ENCODE measurements at regions not wholly inside any gene's neighbourhood (a gene's known extent, or its start where the extent isn't known, plus 50 kb on each side); places are given as distances from the start of the nearest gene placed in this dataset.

DNA sequence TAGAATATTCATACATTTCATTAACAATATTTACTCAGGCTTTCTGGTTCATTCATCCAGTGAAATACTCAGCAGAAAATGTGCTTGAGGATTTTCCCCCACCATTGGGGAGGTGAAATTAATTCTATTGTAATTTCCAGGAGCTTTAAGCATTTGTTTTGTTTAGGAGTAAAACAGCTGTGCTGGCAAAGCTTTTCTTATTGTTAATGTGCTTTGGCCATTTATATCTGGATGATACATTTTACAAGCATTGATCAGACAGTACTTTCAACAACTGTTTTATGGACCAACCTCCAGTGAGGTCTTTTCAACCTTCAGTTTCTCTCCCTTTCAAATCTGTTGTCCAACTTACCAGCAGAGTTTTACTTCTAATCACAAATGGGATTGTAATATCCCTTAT, 672.4 kb downstream of the CDH11 start:
- intact Hi-C loops (cut with DNase I), result no loop called here
- DNase-seq (ENCODE audit: low spot score) (no peak), ATAC-seq (no peak)

DNA sequence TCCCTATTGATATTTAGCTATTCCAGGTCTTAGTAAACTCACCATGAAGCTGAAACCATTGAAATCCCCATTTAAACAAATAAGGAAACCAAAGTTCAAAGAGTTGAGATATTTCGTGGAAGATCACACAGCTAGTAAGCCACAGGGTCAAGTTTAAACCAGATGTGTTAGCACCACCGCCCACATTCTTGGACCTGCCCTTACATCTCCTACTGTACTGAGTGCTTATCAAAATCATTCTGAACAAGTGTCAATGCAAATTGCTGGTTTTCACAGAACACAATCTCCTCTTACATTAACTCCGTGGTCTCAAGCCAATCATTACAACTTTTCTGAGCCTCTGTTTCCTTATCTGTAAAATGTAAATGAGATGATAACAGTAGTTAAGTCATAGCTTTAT, 676.2 kb downstream of the CDH11 start:
- intact Hi-C loops (cut with DNase I), result no loop called here
- DNase-seq (ENCODE audit: low spot score) (no peak), ATAC-seq (no peak)

DNA sequence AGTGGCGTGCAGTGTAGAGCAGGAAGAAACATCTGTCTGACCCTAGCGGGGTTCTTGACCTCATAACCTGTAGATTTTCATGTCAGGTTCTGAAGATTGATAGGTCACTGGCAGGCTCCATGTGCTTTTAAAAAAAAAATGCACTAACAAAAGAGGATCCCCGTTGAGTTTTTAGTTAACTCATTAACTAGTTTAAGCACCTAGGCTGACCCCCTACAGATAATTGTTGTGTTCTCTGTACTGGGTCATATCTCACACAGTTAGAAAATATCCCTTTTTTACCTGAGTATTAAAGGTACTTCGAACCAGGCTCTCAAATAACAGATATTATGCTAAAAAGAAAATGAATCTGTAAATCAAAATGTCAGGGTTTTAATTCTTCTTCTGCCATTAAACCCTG, 676.6 kb downstream of the CDH11 start:
- no peak for DNase-seq (ENCODE audit: low spot score)
- ATAC-seq, result no peak
- intact Hi-C loops (cut with DNase I), result no loop called here

DNA sequence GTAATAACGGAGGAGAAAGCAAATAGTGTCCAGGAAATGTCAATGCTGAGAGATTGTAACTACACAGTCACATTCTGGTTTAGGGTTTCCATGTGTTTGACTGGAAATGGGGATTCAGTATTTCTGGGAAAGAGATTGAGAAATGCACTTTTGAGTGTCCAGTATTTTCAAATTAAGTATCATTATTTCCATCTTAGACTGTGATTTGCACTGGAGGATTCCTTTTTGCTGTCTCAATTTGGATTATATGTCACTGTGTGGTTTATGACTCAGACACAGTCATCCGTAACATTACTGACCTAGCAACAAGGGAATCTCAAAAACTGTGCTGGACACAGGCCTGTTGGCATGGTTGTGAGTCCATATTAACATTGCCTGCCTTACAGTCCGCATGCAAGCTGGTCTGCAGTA, 681.4 kb downstream of the CDH11 start:
- ATAC-seq (peak; percentile 92), DNase-seq (ENCODE audit: low spot score) (no peak)
- intact Hi-C loops (cut with DNase I), result no loop called here

DNA sequence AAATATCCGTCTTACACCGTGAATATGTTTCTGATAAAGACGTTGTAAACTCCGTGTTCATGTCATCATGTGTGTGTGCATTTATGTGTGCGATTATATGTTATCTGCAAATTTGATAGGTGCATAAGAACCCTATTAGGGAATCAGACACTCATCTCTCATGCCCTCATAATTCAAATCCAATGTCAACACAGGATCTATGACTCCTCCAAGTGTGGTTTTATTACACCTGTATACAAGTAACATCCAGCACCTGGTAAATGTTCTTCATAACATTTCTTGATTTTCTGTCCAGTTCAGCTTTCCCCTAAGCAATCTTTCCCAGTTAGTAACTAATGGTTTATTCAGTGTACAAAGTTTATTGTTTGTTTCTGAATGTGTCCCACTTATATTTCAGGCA, 681.9 kb downstream of the CDH11 start:
- intact Hi-C loops (cut with DNase I), result no loop called here
- no peak for ATAC-seq
- no peak for DNase-seq (ENCODE audit: low spot score)

DNA sequence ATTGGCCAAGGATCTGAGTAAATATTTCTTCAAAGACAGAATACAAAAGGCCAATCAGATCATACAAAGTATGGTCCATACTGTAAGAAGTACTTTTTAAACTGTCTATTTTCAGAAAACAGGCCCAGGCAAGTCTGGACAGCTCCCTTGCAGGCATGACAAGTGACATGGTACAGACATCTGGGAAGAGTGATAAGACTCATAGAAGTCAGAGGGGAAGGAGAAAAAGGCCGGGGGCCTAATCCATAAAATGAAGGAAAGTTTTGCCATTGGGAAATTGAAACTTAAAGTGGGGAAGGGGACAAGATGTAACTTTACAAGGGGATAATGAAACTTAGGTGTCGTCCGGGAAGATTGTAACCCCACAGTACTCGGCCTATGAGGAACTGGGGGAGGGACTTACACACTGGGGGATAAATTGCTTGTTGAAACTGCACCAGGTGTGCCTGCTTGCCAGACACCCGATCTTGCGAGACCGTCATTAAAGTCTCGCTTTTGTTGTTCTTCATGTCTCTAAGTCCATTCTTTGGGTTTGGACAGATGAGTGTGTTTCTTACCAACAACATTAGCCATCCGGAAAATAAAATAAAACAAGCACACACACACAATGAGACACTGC, 684.0 kb downstream of the CDH11 start:
- intact Hi-C loops (cut with DNase I), result no loop called here
- DNase-seq (ENCODE audit: low spot score) (no peak), ATAC-seq (no peak)

DNA sequence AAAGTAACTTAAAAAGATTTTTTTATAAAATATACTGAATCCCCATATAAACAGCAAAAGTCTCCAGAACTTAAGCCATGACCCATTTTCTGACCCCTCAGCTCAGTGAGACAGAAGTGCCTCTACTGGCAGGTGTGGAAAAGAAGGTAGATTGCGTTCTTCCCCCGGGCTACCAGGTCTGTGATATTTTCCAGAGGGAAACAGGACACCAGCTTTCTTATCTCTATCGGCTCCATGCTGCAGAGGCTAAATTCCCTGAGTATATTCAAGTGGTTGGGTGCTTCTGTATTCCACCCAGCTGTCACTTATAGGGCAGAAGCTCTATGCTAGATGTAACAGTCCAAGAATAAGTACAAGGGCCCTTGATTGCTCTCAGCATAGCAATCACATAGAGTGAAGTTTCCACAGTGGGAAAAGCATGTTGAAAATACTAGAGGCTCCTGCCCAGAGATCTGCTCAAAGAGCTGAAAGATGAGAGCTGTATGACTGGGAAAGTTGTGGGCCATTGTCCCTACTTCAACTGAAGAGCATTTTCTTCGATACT, 687.3 kb downstream of the CDH11 start:
- no peak for ATAC-seq
- intact Hi-C loops (cut with DNase I), result no loop called here
- no peak for DNase-seq (ENCODE audit: low spot score)

DNA sequence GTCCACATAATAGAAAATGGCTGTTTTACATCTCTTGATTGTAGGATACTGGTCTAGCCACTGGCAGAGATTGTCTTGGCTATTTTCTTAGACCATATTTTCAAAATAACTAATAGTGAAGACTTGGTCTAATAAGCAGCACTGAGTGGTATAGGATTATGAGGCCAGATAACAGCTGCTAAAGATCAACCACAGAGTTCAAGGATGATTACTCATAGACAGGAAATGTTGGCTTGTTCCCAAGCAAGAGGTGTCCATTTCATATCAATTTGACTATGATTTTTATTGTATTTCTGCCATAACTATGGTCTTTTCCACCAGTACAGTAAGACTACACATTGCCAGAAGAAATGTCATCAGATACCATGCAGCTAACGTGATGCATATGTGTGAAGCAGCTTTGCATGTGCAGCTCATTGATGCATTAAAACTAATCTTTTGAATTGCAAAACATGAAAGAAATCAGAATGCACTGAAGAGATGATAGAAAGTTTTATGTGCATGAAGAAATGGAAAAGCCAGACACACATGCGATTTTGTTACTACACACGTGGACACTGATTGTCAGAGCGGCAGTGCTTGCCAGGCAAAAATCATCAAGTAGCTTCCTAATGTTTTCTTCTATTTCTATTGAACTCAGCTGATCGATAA, 693.3 kb downstream of the CDH11 start:
- DNase-seq (ENCODE audit: low spot score) (no peak), ATAC-seq (no peak)
- intact Hi-C loops (cut with DNase I), result no loop called here

DNA sequence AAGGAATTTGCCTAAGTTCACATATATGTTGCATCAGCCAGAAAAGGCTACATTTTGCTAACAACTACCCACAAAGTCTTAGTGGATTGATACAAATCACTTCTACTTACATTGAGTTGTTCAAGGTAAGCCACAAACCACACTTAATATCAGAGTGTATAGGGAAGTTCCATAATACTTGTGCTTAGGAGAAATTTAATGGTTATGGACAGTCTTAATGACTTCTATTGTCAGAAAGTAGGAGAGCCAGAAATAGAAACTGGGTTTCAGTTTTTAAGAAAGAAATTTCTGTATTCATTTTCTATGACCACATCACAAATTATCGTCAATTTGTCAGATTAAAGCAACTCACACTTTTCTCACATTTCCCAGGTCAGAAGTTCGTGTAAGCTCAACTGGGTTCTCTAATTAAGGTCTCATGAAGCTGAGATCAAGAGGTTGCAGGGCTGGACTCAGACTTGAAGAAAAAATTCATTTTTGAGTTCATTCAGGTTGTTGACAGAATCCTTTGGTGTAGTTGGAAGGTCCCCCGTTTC, 695.7 kb downstream of the CDH11 start:
- DNase-seq (ENCODE audit: low spot score), result no peak

DNA sequence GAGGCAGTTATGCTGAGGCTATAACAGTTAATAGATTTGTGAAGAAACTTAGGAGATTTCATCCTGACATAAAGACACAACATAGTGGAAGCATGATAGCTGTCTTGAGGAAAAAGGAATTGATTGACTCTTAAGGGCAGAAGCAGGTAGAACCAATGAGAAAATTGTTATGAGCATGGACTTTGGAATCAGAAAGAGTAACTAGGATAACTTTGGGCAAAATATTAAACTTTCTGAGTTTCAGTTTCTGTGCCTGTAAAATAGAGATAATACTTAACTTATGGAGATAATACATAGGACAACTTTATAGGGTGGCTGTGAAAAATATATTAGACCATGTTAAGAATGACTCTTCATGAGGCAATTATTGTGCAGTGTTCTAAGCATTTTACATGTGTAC, 696.5 kb downstream of the CDH11 start:
- DNase-seq (ENCODE audit: low spot score) (no peak), ATAC-seq (no peak)
- intact Hi-C loops (cut with DNase I), result no loop called here

More for the DNA sequence above, 695.7 kb downstream of the CDH11 start:
- ATAC-seq, result no peak
- intact Hi-C loops (cut with DNase I), result no loop called here

DNA sequence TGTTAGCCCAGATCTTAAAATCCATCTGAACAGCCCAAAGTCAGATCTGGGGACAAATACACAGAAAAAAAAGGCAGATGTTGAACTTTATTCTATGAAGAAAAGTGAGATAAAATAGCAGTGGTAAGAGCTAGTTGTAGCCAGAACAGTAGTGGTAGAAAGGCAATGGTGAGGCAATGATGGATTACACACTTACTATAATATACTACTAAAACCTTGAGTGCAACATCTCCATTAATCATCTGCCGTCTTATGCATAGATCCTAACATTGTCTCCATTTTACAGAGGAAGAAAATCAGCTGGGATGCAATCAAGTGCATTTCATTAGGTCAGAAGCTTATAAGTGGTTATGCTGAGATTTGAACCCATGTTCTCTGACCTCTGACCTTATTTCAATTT, 699.6 kb downstream of the CDH11 start:
- no peak for DNase-seq (ENCODE audit: low spot score)
- ATAC-seq, result no peak
- intact Hi-C loops (cut with DNase I), result no loop called here

DNA sequence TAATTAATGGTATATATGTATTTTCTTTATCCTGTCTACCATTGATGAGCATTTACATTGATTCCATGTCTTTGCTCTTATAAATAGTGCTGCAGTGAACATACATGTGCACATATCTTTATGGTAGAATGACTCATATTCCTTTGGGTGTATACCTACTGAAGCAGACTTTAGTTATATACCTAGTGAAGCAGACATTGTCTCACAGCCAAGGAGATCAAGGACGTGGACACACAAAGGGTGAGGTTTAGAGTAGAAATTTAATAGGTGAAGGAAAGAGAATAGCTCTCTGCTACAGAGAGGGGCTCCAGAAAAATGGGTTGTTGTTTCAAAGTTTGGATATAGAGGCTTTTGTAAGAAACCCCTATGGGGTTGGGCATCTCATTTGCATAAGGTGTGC, 700.3 kb downstream of the CDH11 start:
- DNase-seq (ENCODE audit: low spot score), result no peak
- intact Hi-C loops (cut with DNase I), result no loop called here
- no peak for ATAC-seq

DNA sequence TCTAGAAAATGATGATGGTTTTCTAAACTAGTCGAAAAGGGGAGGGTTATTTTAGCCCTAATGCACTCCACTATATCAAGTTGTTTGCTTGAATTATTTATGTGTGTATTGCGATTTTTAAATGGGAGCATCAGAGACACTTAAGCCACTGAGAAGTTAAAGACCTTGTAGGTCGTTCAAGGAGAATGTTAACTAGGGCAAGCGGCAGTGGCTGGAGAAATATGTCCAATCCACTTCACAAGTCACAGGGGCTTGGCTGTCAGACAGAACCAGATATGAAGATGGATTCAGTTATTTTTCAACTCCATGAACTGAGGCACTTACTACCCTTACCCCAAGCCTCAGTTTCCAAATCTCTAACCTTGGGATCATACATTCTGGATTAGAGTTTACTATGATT, 702.0 kb downstream of the CDH11 start:
- DNase-seq (ENCODE audit: low spot score), result no peak
- no peak for ATAC-seq
- intact Hi-C loops (cut with DNase I), result no loop called here

DNA sequence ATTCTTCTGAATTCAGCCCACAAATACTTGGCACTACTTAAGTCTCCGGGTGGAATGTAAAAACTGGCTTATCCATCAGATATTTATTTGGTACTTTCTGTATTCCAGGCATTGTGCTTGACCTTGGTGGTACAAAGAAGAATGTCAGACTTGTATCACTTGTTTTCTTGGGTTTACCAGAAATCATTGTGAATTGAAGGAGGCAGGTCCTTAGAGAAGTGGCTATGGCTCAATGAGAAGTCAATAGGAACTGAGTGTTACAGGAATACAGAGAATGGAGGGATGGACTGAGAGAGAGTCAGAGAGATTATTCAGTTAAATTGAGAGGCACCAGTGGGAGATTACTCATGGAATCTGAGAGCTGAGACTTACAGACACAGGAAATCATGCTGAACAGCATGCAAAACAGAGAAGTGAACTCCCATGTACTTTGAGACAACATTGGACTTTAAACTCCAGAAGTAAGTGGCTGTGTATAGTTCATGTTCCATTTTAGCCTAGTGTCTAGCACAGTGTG, 704.1 kb downstream of the CDH11 start:
- DNase-seq (ENCODE audit: low spot score) (no peak), ATAC-seq (peak; percentile 51)
- intact Hi-C loops (cut with DNase I), result no loop called here

DNA sequence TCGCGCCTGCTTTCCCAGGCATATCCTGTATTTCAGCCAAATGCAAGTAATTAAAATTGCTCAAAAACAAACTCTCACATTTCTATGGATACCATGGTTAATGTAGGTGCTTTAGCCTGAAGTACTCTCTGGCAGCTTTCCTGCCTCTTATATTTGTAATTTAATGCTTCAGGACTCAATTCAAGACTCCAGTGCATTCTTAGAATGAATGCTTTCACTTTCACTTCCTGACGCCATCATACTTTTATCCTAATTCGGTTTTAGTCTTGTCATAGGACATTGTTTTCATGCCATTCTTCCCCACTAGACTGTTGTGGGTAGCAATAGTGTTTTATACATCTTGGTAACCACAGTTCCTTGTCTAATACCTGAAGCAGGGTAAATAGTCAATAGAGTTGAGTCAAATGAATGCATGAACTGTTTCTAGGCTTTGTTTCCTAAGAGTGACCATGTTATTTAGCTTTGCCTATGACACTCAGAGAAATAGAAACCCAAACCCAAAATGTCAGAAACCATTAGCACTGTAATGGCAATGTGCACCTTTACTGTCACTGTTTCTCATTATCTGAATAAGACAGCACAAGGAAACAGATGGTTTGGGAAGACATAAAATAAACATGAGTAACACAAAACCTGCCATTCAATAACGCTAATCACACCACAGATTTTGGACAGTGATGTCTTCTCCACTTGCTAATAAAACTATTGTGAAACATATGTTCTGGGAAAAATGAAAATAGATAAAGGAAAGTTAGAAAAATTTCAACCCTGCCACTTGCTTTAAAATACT, 705.5 kb downstream of the CDH11 start:
- intact Hi-C loops (cut with DNase I), result no loop called here
- DNase-seq (ENCODE audit: low spot score), result no peak
- peak; percentile 51 for ATAC-seq

DNA sequence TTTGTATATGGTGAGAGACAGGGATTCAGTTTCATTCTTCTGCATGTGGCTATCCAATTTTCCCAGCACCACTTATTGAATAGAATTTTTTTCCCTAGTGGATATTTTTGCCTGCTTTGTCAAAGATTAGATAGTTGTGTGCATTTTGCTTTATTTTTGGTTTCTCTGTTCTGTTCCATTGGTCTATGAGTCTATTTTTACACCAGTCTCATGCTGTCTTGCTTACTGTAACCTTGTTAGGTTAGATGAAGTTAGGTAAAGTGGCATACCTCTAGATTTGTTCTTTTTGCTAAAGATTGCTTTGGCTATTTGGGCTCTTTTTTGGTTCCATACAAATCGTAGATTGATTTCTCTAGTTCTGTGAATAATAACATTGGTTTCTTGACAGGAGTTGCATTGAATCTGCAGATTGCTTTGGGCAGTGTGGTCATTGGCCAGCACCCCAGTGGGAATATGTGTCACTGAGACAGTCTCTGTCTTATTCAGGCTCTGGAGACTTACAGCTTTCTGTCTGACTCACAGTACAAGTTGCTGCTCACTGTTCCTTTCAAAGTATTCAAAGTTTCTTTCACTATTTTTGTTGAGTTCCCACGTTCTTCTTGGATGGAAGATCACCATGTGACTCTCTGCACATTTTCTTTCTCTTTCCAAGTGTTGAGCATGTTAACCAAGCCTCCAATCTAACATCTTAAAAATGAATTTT, 709.1 kb downstream of the CDH11 start:
- no peak for ATAC-seq
- intact Hi-C loops (cut with DNase I), result no loop called here
- DNase-seq (ENCODE audit: low spot score), result no peak

DNA sequence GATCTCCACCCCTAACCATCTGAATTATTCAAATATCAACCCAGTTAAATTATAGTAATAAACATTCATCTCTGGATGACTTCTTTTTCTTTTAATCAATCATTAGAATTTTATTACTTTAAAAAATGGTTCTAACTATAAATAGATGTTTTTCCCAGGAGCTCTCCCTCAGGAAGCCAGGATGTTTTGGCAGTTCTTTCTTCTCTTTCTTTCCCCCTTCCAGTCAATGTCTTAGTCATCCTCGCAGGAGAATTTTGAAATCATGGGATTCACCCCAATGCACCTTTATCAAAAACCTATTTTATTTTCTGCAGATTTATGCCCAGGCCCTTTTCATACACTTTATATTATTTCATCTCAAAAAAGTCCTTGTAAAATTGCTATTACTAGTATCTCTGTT, 711.6 kb downstream of the CDH11 start:
- DNase-seq (ENCODE audit: low spot score) (no peak), ATAC-seq (peak; percentile 83)
- intact Hi-C loops (cut with DNase I), result no loop called here

DNA sequence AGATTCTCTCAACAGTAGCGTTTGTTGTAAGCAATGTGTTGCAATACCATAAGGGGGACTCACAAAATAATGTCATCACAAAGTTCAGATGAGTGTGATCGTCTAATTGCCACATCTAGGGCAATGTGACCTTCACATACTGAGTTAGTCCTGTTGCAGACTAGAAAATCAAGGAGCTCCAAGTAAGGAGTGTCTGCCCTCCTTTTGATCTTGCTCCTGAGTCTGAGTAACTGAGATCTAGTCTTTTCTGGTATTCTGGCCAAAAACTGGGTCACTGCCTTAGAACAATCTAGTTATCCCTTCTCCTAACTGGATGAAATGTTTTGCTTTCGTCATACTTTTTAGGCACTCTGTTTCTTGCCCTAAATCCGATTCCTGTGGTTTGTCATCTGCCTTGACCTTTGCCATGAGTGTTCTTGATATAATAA, 712.1 kb downstream of the CDH11 start:
- peak; percentile 83 for ATAC-seq
- DNase-seq (ENCODE audit: low spot score), result no peak
- intact Hi-C loops (cut with DNase I), result no loop called here

DNA sequence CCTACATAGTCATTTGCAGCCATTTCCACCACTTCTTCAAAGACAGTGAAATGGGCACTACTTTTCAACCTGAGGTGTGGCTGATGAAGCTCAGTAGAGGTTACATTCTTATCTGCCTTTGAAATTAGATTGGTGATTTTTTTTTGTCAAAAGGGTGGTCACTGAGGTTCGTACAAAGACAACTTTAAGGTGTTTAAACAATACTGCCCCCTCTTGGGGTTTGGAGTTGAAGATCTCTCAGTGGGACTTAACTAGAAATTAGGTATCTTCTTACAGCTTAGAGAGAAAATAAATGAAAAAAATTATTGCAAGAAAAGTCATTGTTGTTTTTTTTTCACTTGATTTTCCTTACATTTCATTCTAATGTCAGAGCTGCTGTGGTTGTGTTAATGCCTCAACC, 713.2 kb downstream of the CDH11 start:
- intact Hi-C loops (cut with DNase I), result no loop called here
- DNase-seq (ENCODE audit: low spot score) (no peak), ATAC-seq (no peak)
